ENCODE measurements at regions not wholly inside any gene's neighbourhood (a gene's known extent, or its start where the extent isn't known, plus 50 kb on each side); places are given as distances from the start of the nearest gene placed in this dataset.

DNA sequence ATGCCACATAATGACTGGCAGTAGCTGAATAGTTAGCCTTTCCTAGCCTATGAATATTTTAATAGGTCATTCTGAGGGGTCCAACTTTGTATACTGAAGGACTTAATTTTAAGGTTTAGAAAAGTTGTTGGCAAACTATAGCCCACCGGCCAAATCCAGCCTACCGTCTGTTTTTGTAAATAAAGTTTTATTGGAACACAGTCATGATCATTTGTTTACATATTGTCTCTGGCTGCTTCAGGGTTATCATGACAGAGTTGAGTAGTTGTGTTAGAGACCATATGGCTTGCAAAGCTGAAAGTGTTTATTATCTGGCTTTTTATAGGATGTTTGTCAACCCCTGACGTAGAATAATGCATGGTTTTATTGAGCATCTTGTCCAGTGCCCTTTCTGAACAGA lies 73.4 kb downstream of the NTMT2 start:
- no peak for DNase-seq (ENCODE audit: low spot score)

DNA sequence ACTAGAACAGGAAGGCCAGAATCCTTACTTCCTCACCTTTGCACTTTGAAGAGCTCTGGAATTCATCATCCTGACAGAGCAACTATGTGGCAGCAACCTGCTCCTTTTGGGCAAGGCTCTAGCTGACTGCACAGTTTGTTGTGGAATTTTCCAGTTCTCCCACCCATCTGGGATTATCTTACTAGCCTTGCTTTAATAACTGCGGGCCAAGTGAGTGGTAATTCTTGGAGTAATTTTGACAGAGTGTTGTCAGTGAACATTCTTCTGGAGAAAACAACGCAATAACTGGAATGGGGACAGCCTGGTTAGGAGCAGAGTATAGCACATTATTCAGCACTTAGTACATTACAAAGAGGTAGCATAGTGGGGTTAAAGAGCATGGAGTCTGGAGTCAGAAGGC lies 75.3 kb downstream of the NTMT2 start:
- DNase-seq (ENCODE audit: low spot score), result no peak

DNA sequence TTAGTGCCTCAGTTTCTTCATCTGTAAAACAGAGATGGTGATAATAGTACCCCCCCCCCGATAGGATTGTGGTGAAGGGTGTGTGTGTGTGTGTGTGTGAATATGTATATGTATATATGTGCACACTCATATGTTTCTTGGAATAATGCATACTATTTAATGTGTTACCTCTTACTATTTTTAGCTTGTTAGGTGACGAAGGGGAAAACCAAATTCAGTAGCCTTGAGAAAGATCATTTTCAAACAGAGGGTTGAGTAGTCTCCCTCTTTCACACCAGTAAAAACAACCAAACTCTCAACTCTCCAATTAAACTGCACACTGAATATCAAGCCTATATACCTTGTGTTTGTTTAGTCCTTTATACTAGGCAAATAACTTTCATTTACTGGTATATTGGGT lies 75.7 kb downstream of the NTMT2 start:
- no peak for DNase-seq (ENCODE audit: low spot score)

- no peak for DNase-seq (ENCODE audit: low spot score)
These were observed 78.7 kb downstream of the NTMT2 start for GRCh38 chr1:170224469-170224868.

- no peak for DNase-seq (ENCODE audit: low spot score)
These were observed 80.2 kb downstream of the NTMT2 start for GRCh38 chr1:170225781-170226530.

DNA sequence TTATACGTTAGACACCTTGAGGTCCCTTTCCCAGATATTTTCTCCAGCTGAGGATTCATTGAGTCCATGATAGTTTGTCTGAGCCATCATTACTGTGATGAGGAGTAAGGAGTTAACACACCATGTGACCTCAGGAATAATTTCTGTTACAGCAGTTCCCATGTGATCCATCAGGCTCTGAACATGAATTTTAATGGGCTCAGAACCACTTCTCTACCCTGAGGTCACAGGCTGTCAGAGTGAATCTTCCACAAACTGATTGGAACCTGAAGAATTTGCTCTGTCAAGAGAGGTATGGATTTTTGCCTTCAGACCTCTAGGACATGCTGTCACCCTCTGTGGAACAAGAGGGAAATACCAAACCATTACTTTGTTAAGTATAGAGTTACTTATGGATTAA lies 81.0 kb downstream of the NTMT2 start:
- no peak for DNase-seq (ENCODE audit: low spot score)

DNA sequence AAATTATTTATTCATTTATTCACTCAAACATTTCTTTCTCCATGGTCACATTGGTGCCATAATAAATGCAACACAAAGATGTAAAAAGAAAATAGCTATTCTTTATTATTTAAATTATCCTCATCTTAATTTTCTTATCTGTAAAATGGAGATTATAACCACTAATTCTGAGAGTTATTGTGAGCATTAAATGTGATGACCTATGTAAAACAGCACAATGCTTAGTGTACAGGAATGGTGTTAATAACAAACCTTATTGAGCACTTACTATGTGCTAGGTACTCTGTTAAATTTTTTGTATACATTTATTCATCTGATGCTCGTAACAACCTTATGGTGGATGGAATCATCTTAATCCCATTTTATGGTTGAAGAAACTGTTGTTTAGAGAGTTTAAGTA lies 84.6 kb downstream of the NTMT2 start:
- no peak for DNase-seq (ENCODE audit: low spot score)

GRCh38 chr1:170231662-170232061 lies 85.9 kb downstream of the NTMT2 start:
- DNase-seq (ENCODE audit: low spot score), result no peak

DNA sequence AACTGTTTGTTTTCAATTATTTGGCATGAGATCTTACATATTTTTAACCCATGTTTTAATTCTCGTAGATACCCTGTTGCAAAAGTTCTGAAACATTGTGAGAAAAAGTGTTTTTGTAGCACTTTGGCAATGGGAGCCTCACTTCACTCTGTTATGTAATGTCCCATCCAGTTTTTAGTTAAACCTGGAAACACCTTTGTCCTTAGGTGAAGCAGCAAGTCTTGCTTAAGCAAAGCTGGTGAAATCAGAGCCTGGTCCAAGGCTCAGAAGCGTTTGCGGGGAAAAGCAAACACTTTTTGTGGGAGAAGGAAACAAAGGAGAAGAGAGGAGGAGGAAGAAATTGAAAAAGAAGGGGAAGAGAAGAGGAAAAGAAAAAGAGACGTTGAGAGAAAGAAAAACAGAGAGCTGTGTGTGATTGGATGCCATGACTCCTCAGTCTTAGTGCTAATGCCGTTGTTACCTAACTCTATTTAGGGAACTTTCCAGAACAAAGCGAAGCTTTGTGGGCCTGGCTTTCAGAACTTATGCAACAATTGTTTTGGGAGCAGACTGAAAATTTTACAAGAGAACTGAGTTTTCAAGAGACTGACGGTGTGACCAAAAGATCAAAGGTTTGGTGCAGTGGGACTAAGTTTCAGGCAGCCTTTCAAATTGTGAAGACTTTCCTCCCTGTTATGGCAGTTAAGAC lies 93.1 kb downstream of the NTMT2 start:
- DNase-seq (ENCODE audit: low spot score), result no peak

GRCh38 chr1:170239445-170239844 lies 93.7 kb downstream of the NTMT2 start:
- DNase-seq (ENCODE audit: low spot score), result no peak

GRCh38 chr1:170240409-170240808 lies 94.7 kb downstream of the NTMT2 start:
- DNase-seq (ENCODE audit: low spot score), result no peak

GRCh38 chr1:170241266-170241851 lies 95.6 kb downstream of the NTMT2 start:
- DNase-seq (ENCODE audit: low spot score), result no peak

- DNase-seq (ENCODE audit: low spot score), result no peak
These were observed 102.2 kb downstream of the NTMT2 start for GRCh38 chr1:170247751-170248521.

DNA sequence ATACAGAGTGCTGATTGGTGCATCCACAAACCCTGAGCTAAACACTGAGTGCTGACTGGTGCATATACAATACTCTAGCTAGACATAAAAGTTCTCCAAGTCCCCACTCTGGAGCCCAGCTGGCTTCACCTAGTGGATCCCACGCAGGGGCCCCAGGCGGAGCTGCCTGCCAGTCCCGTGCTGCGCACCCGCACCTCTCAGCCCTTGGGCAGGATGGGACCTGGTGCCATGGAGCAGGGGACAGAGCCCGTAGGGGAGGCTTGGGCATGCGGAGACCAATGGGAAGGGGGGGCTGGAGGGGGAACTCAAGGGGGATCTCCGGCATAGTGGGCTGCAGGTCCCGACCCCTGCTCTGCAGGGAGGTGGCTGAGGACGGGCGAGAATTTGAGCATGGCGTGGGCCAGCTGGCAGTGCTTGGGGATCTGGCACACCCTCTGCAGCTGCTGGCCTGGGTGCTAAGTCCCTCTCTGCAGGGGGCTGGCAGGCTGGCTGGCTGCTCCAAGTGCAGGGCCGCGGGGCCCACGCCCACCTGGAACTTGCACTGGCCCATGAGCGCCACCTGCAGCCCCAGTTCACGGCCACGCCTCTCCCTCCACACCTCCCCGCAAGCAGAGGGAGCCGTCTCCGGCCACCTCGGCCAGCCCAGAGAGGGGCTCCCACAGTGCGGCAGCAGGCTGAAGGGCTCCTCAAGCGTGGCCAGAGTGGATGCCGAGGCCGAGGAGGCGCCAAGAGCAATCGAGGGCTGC lies 104.9 kb downstream of the NTMT2 start:
- DNase-seq (ENCODE audit: low spot score), result no peak

GRCh38 chr1:170252851-170253579 lies 107.3 kb downstream of the NTMT2 start:
- DNase-seq (ENCODE audit: low spot score), result no peak

DNA sequence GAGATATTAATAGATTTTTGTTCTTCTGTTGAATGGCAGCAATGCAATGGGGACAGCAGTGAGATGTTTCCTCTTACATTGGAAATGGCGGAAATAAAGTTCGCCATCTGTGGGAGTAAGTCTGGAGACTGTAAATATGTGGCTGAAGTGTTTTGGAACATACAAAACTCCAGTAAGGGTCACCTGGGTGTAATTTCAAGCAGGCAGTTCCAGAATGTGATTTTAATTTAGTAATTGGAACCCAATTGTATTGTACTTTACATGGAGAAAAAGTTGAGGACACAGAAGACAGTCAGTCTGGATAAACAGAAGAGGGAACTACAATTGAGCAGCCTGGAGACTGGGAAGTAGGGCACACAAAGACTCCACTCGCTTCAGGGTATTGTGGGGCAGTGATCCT lies 108.6 kb downstream of the NTMT2 start:
- DNase-seq (ENCODE audit: low spot score), result no peak

DNA sequence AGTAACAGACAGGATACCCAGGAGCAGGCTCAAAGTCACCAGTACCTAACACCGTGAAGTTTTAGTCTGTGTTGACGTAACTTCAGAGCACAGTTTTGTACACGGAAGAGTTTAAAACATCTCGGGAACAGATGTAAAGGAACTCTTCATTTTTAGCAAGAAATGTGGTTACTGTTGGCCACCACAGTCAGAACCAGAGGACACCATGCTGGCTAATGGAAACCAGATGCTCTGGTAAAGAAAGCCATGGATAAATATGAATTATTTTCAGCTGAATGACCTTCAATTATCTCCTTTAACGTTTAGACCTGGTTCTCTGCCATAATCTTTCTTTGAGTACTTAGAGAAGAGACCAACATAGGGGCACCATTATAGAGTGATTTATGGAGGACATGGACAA lies 115.9 kb downstream of the NTMT2 start:
- DNase-seq (ENCODE audit: low spot score), result no peak

DNA sequence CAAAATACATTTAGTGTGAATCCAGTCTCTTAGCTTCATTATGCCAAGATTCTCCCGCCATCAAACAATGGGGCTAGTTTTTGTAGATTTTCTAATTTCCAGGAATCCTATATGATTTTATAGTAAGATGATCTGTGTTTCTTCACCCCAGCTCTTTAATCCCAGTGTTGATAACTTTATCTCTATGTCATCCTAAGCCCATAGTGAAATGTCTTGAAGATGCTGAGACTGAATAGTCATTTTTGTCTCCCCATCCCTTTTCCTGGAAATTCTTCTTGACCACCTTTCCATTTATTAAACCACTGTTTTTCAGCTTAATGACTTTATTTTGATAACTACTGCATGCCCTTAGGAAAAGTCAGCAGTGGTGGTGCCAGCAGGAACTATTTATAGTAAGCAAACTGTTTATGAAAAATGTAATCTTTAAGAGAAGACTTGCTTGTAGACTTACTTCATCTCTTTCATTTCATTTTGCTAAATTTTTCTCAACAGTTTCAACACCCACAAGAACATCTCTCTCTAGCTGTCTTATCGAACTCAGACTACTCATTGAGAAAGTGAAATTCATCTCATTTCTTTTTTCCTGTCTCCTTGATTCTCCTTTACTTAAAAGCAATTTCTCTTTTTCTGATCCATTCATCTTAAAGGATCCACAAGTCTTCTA lies 116.6 kb downstream of the NTMT2 start:
- no peak for DNase-seq (ENCODE audit: low spot score)

GRCh38 chr1:170265234-170265633 lies 119.5 kb downstream of the NTMT2 start:
- DNase-seq (ENCODE audit: low spot score), result no peak

DNA sequence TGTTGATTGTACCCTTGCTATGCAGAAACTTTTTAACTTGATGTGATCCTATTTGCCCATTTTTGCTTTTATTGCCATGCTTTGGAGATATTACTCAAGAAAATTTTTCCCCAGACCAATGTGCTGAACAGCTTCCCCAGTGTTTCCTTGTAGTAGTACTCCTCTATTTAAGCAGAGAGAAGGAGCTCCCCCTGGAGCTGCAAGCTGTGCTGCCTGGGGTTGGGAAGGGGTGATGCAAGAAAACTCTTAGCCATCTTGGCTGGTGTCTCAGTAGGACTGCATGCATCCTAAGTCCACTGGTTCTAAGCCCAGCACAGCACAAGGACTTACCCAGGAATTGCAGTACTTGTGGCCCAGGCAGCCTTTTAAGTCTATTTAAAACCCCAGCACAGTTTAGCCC lies 121.6 kb downstream of the NTMT2 start:
- no peak for DNase-seq (ENCODE audit: low spot score)

Data from kidney capillary endothelial cell (primary cell).